ENCODE measurements at regions not wholly inside any gene's neighbourhood (a gene's known extent, or its start where the extent isn't known, plus 50 kb on each side); places are given as distances from the start of the nearest gene placed in this dataset.
"Not testable (repeated sequence)": the region's sequence is repeated elsewhere in the genome, so short reads cannot be mapped to it uniquely, and the experiment has no call there.

DNA sequence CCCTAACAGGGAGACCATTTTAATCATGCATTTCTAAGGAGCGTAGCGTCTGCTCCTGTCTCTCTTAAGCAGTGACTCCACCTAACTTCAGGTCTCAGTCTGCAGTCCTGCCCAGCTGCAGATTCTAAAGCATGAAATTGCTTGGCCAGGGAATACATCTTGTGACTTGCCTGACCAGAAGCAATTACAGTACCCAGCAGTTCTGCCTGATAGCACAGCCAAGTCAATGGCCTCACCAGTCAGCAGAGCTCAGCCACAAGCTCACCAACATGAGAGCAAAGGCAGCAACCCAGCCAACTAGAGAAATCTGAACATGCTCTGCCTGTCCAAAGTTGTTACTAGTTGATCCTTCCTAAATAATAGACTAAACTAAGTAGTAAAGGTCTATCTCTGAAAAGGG lies 2011.9 kb upstream of the PCDH10 start:
- no peak for DNase-seq

DNA sequence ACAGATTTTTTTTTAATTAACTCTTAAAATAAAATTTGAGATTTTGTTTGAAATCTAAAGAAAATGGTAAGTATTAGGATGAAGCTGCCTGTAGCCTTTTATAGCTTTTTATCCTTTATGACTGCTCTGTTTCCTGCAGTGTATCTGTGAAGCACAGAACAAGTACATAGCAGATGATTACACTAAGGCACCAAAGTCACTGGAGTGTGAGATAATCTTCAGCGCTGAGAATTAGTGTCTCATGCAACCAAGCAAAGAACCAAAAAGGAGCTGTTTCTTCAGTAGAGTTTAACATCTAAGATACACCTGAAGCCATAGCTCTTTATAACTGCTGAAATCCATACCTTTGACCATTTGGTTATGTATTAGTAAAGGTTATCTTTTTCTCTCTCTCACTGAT lies 1989.8 kb upstream of the PCDH10 start:
- no peak for DNase-seq

DNA sequence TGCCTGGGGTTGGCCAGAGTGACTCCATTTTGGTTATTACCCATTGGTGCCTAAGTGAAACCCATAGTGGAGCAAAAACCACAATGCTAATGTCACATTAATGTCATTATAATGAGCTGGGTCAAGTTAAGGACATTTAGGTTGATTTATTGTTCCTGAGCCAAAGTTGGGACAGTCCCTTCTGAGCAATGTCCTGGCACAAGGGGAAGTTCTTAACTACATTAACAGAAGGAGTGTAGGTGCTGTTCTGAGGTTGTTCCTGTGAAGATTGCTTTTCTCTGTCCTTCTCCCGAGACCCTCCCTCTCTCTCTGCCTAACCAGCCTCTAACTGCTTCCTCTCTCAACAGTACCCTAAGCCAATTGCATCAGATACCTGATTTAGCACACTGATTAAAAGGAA lies 1956.8 kb upstream of the PCDH10 start:
- no peak for DNase-seq

DNA sequence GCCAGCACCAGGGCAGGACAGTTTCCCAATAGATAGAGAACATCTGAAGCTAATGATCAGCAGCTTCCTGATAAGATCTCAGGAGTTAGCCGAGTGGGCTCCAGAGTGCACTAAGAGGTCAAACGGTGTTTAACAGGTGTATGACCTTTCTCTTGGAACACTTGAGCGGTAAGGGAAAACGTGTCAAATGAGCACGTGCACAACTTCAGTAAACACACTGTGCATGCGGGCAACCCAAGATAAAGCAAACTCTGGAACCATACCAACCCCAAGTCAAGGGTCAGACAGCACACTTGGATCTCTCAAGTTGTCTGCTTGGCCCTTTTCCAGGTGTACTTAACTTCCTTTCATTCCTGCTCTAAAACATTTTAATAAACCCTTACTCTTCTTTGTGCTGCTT lies 1941.5 kb upstream of the PCDH10 start:
- DNase-seq, result no peak

DNA sequence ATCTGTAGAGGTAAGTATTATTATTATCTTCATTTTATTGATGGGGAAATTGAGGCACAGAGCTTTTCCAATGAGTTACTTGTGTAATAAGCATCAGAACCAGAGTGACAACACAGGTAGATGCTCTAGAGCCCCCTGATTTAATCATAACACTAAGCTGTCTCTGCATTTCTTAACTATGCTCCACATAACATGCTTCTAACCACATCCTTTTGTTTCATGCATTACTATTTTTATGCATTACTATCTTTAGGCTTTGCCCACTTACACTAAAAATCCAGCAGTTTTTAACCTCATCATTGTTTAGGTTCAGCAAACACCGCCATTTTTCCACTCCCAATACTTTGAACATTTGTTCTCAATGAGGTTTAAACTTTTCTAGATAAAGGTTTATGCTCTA lies 1900.8 kb upstream of the PCDH10 start:
- no peak for DNase-seq

DNA sequence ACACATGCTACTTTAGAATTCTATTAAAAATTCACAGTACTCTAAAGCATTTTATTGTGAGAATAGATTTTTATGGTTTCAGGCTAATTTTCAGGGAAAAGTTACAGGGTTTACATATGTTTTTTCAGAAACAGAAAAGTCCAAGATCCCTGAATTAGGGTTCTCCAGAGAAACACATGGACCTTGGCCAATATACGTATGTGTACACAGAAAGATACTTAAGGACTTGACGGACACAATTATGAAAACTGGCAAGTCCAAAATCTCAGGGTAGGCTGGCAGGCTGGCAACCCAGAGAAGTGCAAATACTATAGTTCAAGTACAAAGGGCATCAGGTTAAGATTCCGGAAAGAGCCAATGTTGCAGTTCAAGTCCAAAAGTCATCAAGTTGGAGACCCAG lies 1897.8 kb upstream of the PCDH10 start:
- DNase-seq, result no peak

DNA sequence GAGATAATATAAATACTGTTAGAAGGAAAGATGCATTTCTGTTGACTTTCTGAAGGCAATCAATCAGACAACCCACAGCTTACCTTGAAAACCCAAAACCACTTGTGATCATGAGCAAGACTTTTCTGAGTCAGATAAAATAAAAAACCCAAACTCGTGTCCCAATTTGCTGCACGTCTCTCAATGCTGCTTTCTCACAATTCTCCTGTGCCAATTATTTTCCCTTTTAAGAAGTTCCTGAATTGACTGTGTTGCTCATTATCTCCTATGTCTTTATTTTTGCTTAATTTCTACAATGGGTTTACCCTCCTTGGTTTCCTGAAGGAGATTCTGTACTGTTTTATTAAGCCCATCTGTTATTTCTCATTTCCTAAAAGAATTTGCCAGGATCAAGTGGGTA lies 1891.9 kb upstream of the PCDH10 start:
- no peak for DNase-seq

DNA sequence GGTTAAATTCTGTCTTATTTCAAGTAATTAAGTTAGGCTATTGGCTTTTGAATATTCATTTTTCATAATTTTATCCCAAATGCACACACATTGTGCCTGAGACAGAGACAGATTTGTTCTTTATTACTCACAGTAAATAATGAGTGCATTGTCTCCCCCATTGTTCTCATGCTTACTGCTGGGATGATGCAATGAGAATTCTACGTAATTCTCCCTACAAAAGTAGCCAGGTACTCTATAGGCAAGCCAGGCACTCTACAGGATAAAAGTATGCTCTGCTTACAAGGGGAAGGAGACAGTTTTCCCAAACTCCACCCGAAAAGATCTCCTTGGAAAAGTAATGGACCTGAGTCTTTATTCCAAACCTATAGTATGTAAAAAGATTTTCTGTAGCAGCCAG lies 1890.7 kb upstream of the PCDH10 start:
- DNase-seq, result no peak

DNA sequence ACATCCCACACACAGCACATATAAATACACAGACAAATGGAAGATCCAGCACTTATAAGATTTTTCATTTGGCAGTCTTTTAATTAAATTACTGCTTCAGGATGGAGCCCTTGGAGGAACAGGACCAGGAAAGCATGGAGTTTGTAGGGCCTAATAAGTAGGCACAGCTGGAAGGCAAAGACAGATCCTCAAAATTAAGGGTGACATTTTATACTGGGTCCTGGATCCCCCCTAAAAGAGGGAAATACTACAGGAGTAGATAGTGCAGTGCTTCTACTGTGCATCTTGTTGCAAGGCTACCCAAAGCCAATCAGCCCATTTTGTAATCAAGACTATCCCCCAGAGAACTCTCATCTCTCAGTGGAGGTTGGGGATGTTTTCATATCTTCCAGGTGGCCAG lies 1860.7 kb upstream of the PCDH10 start:
- DNase-seq, result no peak

DNA sequence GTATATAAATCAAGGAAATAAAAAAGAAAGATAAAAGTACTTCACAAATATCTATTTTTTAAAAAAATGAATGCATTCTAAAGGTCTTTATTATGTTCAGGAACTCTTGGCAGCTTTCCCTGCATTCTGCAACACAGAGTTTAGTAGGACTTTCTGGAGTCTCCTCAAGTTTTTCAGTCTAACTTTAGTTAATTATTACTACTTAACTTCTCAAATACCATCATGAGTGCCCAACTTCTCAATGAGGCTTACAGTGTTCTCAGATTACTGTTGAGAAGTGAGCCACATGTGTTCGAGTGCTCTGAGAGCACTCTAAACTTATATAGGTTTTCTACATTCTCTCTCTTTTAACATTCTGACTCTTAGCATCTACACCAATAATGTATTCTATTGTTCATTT lies 1852.9 kb upstream of the PCDH10 start:
- no peak for DNase-seq

DNA sequence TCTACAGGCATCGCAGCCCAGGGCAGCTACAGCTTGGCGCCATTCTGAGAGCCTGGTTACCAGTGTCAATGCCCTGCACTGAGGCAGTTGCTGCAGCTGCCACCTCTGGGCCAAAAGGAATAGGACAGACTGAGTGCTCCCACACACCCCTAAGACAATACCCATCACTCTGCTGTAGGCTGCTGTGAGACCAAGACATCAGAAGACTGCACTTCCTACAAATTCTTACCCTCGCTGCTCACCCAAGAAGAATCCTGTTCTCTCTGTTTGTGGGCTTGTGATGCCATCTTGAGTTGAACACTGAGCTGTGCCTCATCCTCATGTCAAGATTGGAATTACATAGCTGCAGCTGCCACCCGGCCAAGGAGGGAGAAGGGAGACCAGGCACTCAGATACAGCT lies 1847.0 kb upstream of the PCDH10 start:
- no peak for DNase-seq

DNA sequence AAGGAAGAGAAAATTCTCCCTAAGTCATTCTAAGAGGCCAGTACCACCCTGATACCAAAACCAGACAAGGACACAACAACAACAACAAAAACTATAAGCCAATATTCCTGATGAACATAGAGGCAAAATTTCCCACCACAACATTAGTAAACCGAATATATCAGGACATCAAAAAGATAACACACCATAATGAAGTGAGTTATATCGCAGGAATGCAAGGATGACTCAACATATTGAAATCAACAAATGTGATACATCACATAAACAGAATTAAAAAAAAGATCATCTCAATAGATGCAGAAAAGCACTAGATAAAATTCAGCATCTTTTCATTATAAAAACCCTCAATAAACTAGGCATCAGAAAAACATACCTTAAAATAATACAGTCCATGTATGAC lies 1844.4 kb upstream of the PCDH10 start:
- no peak for DNase-seq

DNA sequence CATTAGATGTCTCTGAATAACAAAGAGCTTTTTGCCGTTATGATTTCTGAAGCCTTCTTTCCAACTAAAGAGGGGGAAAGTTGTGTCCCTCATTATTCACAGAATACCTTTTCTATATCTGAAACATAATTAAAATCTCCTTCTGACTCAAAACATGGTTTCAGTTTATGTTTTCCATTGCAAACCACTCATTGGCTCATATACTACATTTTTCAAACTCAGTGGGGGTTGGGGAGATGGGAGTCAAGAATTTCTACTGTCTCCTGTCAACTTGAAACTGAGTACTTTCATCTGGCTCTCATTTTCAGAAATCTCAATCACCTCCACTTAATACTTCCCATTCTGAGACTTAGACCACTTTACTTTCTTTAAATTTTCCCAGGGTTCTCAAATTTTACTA lies 1839.5 kb upstream of the PCDH10 start:
- no peak for DNase-seq

DNA sequence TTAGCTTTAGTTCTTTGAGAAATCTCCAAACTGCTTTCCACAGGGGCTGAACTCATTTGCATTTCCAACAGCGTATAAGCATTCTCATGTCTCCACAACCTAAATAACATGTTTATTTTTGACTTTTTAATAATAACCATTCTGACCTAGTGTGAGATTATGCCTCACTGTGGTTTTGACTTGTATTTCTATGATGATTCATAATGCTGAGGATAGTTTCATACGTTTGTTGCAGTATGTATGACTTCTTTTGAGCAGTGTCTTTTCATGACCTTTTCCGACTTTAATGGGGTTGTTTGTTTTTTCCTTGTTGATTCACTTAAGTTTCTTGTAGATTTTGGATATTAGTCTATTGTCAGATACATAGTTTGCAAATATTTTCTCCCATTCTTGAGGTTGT lies 1833.0 kb upstream of the PCDH10 start:
- no peak for DNase-seq

DNA sequence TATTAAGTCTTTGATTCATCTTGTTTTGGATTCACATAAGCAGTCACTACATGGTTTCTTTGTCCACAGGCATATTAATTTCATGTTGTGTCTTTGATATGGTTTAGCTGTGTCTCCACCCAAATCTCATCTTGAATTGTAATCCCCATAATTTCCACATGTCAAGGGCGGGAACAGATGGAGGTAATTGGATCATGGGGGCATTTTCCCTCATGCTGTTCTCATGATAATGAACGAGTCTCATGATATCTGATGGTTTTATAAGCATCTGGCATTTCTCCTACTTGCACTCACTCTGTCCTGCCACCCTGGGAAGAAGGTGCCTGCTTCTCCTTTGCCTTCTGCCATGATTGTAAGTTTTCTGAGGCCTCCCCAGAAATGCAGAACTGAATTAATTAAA lies 1811.2 kb upstream of the PCDH10 start:
- no peak for DNase-seq

DNA sequence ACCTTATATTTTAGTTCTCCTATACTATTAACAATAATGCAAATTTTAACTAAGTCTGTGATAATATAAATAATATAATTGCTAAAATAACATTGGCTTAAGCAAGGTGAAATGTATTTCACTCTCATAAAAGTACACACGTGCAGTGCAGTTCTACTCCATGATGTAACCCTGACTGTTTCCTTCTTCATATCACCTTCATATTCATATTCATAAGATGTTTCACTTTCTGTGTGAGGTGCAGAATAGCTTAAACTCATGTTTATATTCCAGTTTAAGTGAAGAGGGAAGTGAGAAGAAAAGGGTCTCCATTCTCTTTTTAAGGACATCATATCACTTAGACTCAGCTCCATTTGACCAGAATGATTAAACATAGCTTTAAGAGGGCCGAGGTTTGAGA lies 1810.0 kb upstream of the PCDH10 start:
- no peak for DNase-seq

DNA sequence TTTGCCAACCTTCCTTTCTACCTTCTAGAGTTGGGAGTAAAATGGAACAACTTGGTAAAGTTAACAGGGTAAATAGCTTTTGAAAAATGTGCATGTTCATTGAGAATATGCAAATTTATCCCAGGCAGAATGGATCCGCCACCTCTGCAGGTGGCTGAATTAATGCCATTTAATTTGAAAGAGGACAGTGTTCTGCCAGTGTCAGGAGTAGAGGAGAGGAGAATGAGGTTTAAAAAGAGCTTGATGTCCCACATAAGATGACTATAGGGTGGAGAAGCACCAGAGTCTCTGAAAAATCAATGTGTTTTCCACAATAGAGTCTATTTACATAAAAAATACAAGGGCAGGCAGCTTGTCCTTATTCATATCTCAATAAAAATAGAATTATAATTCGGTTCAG lies 1804.3 kb upstream of the PCDH10 start:
- no peak for DNase-seq

DNA sequence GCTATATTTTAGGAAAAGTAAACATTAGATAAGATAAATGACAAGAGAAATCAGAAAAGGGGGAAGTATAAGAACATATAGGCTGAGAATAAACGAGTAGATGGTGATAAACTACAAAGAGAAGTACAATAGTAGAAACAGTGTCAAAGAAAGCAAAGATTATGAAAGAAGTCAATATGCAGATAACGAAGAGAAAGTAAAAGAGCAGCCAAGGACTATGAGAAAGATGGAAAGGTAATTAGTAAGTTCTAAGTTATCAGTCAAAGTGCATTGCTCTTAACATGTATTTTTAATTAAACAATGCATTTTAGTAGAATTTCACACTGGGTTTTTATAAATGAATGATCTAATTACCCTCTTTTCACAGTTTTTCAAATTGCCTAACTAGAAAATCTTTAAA lies 1801.3 kb upstream of the PCDH10 start:
- no peak for DNase-seq

DNA sequence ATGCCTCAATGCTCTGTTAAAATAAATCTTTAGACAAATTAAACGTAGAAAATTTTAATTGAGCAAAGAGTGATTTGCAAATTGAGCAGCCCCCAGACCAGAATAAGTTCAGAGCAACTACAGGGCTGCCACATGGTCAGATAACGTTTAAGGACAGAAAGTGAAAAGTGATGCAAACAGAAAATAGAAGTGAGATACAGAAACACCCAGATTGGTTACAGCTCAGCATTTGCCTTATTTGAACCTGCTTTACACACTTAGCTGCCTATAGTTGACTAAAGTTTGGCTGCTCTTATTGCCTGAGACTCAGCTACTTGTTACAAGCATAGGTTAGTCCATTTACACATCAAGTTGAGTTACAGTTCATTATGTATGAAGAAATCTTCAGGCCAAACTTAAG lies 1800.8 kb upstream of the PCDH10 start:
- DNase-seq, result no peak

DNA sequence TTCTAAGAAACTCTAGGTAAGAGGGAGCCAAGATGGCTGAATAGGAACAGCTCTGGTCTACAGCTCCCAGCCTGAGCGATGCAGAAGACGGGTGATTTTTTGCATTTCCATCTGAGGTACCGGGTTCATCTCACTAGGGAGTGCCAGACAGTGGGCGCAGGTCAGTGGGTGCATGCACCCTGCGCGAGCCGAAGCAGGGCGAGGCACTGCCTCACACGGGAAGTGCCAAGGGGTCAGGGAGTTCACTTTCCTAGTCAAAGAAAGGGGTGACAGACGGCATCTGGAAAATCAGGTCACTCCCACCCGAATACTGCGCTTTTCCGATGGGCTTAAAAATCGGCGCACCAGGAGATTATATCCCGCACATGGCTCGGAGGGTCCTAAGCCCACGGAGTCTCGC lies 1796.7 kb upstream of the PCDH10 start:
- DNase-seq, result not testable (repeated sequence)

DNA sequence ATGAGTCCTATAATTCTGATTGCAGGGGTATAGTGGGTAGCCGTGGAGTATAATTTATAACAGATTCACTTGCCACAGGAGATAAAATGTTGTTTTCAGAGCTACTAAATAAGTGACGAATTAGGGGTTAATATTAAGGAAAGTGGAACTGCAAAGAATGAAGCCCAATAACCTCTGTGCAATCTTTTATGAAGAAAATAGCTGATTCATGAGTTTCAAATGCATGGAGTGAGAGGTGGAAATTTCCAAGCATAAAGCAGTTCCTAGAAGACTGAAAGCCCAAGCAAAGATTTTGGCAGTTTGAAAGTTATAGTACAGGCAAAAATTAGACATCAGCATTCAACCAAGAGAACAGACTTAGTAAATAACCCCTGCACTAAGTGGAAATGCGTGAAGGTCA lies 1782.4 kb upstream of the PCDH10 start:
- DNase-seq, result no peak

DNA sequence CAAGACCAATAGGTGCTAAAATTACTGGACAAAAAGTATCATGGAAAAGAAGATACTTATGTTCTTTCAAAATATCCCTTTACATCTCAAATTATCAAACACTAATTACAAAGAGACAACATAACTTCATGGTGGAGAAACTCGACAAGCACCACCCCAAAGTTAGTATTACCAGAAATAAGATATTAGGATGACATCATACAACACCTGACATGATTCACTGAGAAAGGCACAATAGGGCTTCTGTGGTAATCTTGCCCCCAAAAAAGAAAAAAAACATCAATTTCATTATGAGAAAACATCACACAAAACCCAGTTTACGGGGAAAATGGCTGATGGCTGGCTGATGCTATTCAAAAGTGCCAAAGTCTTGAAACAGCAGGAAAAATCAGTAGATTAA lies 1781.7 kb upstream of the PCDH10 start:
- no peak for DNase-seq

DNA sequence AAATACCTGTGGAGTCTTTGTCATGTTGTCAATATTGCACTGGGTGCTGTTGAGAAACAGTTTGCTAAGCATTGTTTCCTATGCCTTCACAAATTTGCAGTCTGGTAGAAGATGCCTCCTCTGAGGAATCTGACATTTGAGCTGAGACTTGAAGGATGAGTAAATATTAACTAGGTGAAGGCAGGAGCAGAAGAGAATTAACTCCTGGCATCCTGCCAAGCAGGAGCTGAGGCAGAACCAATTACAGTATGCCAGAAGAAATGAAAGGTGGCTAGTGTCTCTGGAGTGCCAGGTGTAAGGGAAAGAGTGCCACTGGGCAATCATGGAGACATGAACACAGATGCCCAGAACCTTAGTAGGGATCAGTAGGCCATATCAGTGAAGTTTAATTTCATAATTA lies 1778.2 kb upstream of the PCDH10 start:
- DNase-seq, result no peak

DNA sequence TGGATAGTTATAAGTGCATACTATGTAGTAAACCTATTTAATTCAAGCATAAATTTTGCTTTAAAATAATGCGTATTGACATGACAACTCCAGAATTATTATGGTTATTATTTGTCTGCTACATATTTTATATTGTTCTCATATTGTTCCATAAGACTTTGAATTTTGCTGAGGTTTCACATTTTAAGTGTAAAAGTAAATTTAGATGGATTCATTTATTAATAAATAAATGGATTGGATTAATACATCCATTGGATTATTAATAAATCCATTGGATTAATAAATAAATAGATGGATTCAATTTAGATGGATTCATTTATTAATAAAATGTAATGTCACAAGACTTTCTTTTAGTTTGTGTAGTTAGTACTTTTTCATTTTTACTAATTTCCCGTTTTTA lies 1768.0 kb upstream of the PCDH10 start:
- DNase-seq, result no peak

DNA sequence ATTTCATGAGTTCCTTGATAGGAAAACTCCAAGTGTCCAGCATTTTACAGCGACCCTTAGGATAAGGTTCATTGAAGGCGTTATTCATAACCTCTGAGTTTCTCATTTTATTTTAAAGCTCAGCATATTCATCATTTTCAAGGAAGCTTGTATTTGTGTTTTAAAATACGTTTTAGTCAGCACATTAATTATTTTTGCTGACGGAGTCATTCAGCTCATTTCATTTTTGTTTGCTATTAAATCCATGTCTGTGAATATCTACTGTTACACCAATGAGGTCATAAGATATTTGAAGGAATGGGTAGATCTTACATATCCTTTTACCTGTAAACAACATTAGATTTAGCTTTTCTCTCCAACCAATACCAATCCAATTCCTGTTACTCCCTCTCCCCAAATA lies 1766.3 kb upstream of the PCDH10 start:
- DNase-seq, result no peak

DNA sequence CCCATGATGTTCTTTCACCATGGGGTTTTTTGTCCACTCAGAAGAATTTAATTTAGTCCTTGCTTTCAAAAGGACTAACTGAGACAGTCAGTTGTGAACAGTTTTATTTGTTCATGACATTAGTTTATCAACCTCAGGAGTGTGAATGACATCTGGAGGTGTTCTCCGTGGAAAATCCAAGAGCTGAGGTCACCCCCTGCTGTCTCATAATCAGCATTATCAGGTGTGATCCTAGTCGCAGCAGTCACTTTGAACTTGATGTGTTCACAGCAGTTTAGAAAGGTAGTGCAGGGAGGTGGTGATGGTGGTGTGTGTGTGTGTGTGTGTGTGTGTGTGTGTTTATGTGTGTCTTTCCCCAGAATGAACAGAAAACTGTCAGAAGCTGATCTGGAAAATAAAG lies 1760.8 kb upstream of the PCDH10 start:
- no peak for DNase-seq

DNA sequence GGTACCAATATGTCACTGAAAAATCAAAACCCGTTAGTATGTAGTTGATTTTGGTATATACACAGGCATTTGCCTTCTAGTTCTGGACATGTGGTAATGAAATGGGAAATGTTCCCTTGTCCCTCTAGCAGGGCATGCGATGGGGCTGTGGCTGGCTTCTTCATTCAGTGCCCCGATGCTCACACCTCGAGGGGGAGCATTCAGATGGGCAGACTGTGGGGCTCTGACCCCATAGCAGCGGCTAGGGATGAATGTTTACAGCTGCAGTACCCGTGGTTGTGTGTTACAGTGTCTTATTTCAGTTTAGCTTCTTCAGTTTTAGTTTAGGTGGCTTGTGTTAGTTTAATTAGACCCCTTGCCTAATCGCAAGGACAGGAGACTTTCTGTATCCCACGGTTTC lies 1741.0 kb upstream of the PCDH10 start:
- DNase-seq, result no peak

All from activated CD4-positive, CD25-positive, alpha-beta regulatory T cell (primary cell).